Suppressor macrophage (primary cell): ENCODE measurements at regions not wholly inside any gene's neighbourhood (a gene's known extent, or its start where the extent isn't known, plus 50 kb on each side); places are given as distances from the start of the nearest gene placed in this dataset.
A peak's percentile ranks its signal among the peaks of the same experiment; 100 is the strongest.

Experiments used
- DNase-seq, 4 experiments: peaks; one replicate each; pipeline ENCODE4 v3.0.0-alpha.2; 2020 to 2022

GRCh38 chr1:56310945-56311344, 268.4 kb downstream of the PLPP3 start:
- no peak for DNase-seq

GRCh38 chr1:56309065-56309464, 270.3 kb downstream of the PLPP3 start:
- no peak for DNase-seq

GRCh38 chr1:56304975-56305374, 274.4 kb downstream of the PLPP3 start:
- no peak for DNase-seq

GRCh38 chr1:56303805-56304204, 275.6 kb downstream of the PLPP3 start:
- DNase-seq, result no peak

- peak in 1 of 4 experiments; percentile 14 for DNase-seq
Observed at GRCh38 chr1:56302878-56303277, 276.5 kb downstream of the PLPP3 start.

GRCh38 chr1:56301791-56302190, 277.6 kb downstream of the PLPP3 start:
- no peak for DNase-seq

DNA sequence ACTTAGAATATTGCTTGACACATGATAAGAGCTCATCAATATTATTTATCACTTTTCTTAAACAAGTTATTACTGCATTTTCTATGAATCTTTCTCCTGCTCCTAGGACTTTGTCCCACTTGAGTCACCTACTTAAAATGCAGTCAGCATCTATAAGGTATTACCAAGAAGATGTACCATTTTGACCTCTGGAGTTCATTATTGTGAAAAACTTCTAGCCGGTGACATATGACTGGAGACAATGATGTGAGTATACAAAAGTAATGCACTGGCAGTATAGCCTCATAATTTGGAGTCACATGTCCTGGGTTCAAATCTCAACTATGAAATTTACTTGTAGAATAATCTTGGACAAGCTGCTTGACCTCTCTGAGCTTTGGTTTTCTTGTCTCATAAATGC, 278.5 kb downstream of the PLPP3 start:
- DNase-seq, result no peak

GRCh38 chr1:56298866-56299265, 280.5 kb downstream of the PLPP3 start:
- DNase-seq, result no peak

- DNase-seq, result no peak
Observed at GRCh38 chr1:56297904-56298303, 281.5 kb downstream of the PLPP3 start.

GRCh38 chr1:56297208-56297607, 282.2 kb downstream of the PLPP3 start:
- no peak for DNase-seq

- no peak for DNase-seq
Observed at GRCh38 chr1:56295949-56296929, 283.1 kb downstream of the PLPP3 start.

DNA sequence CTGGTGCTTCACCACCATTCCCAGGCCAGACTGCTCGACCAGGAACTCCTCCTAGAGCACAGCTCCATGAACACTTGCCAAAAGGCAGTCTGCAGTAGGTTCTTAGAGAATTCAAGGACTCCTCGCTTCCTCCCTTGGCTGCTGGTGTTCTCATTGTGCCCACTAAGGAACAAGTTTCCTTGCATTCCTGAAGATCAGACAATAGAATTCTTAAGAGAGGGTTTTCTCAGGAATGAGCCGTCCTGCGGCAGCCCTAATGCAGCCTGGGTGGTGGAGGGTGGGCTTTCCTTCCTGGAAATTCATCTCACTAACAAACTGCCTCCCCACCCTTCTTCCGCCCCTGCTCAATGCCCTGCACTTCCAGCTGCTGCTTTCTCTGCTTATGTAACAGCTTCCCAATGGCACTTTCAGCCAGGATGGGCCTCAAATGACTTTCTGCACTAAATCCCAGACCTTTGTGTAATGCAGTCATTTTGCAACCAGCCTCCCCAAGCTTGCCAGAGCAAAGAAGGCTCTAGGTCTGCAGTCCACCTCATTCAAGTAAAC, 287.9 kb downstream of the PLPP3 start:
- no peak for DNase-seq

DNA sequence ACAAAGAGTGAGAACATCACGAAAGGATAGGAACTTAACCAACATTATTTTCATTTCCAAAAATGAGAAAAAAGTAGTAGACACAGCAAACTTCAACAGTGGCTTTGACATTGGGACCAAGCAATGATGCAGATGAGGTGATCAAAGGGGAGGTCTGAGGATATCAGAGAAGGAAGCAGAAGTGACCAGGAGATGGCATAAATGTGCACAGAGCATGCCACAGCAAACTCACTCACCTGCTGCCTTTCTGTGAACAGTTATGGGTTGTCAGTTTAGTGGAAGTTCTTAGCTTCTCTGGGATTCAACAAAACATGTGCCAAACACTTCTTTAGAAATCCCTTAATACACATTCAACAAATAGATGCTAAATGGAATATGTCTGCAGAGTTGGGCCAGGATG, 290.1 kb downstream of the PLPP3 start:
- no peak for DNase-seq

DNA sequence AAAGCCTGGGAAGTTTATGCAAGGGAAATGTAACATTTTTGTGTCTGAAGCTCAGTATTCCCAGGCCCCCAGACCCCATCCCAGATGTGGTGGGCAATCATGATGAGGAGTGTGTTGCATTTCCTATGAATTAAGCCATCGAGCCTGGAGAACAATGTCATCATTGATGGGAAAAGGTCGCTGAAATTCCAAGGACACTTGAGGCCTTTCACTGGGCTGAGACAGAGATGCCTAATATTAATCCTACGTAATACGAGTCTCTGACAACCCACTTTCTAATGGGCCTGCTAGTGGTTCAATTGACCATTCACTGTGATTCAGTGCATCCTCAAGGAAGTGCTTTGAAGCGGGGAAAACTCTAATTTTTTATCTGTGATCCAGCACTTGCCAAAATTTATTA, 291.6 kb downstream of the PLPP3 start:
- no peak for DNase-seq

- peak in 1 of 4 experiments; percentile 5 for DNase-seq
Observed at GRCh38 chr1:56286956-56287355, 292.4 kb downstream of the PLPP3 start.

- no peak for DNase-seq
Observed at GRCh38 chr1:56286506-56286905, 292.9 kb downstream of the PLPP3 start.

- peak in 3 of 4 experiments; percentile 15 to 29 (median 20) for DNase-seq
Observed at GRCh38 chr1:56285554-56286402, 293.6 kb downstream of the PLPP3 start.

- no peak for DNase-seq
Observed at GRCh38 chr1:56284928-56285327, 294.4 kb downstream of the PLPP3 start.

DNA sequence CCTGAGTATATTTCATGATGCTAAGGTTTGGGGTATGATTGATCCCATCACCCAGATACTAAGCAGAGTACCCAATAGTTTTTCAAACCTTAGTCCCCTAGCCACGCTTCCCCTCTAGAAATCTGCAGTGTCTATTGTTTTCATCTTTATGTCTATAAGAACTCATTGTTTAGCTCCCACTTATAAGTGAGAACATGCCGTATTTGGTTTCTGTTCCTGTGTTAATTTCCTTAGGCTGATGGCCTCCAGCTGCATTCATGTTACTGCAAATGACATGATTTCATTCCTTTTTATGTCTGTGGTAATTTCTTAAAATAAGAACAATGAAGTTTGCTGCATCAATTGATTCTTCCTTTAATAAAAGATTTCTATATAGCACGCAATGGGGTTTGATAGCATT, 301.3 kb downstream of the PLPP3 start:
- no peak for DNase-seq

- DNase-seq, result no peak
Observed at GRCh38 chr1:56268519-56269140, 310.7 kb downstream of the PLPP3 start.

DNA sequence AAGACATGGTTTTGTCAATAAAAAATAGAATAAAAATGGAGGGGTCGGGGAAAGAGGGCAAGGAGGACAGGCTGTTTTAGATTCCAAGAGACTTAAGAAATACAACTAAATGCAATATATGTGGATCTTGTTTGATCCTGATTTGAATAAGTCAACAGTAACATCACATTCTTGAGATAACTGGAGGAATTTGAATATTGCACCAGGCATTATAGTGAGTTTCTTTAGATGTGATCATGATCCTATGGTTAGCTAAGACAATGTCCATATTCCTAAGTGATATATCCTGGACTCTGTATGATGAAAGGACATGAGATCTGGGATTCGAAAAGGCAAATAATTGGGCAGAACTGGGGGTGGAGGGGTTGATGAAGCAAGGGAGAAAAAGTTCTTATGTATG, 311.8 kb downstream of the PLPP3 start:
- no peak for DNase-seq

DNA sequence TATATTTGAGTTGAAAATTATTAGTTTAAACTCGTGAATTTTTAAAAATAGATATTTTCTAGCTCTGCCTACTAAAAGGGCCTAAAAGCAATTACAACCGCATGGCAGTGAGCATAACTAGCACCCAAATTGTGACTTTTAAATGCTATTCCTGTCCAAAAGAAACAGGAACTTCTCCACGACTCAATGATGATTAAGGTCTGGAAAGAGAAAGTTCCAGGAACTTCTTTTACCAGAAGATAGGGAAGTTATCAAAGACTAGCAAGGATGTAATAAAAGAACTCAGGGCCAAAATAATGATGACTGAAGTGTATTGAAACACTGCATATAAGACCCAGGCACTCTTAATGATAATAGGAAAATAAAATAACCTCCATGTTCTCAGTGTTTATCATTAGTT, 313.0 kb downstream of the PLPP3 start:
- peak; percentile 15 to 70 (median 48) for DNase-seq

GRCh38 chr1:56265216-56265615, 314.1 kb downstream of the PLPP3 start:
- DNase-seq, result peak; percentile 9 to 46 (median 27)
